Endothelial cell of umbilical vein (primary cell): ENCODE measurements at regions not wholly inside any gene's neighbourhood (a gene's known extent, or its start where the extent isn't known, plus 50 kb on each side); places are given as distances from the start of the nearest gene placed in this dataset.
"Not testable (repeated sequence)": the region's sequence is repeated elsewhere in the genome, so short reads cannot be mapped to it uniquely, and the experiment has no call there.

Experiments
- BruUV-seq: library from RNA; stranded (reverse); fragments of 400-500 nt; replicated peaks from 2 replicates; lab custom pipeline; 2021; lab: Mats Ljungman, UMichigan
- CTCF ChIA-PET: fragments of 300-600, 350-600 bp; sonication (Branson Sonifier 250); formaldehyde crosslinking; loops from one replicate; lab custom pipeline; 2021; ENCODE audit warnings: antibody characterized with exemption, inconsistent platforms; lab: Charles Lee
- POLR2A ChIA-PET: fragments of 300-600, 350-600 bp; sonication (Branson Sonifier 250); formaldehyde crosslinking; loops from one replicate; lab custom pipeline; 2021; ENCODE audit warnings: antibody characterized with exemption, inconsistent platforms; lab: Charles Lee
- DNase-seq: peaks from one replicate; pipeline ENCODE4 v3.0.0-alpha.2; 2011; ENCODE audit warnings: low read depth, low spot score
- FAIRE-seq: peaks from 2 replicates; lab custom pipeline; 2011; peaks lifted over from hg19 to GRCh38; lab: Jason Lieb, UNC
- H2AFZ ChIP-seq: 2 replicates; pipeline ENCODE4 v1.6.0; 2012; ENCODE audit warnings: low read depth, low read length, control low read depth, inconsistent platforms
- H3K27ac ChIP-seq: 2 replicates; pipeline ENCODE4 v1.5.1; 2011; ENCODE audit warnings: low read depth, mild to moderate bottlenecking, control low read depth, low read length, moderate library complexity; ENCODE audit not compliant: insufficient read depth
- H3K27me3 ChIP-seq, 2 experiments: 2 replicates each; pipeline versions ENCODE4 v1.6.0 to v1.6.1; 2011; ENCODE audit warnings: low read length in 2 of 2, mixed read lengths in 1 of 2; ENCODE audit not compliant: control insufficient read depth in 2 of 2, insufficient read depth in 2 of 2
- H3K36me3 ChIP-seq, 2 experiments: 2 replicates in 1 of 2; 3 replicates in 1 of 2; pipeline ENCODE4 v1.5.1; 2011; ENCODE audit warnings: low read length in 2 of 2, mild to moderate bottlenecking in 1 of 2, moderate library complexity in 1 of 2; ENCODE audit not compliant: control insufficient read depth in 2 of 2, insufficient read depth in 2 of 2; ENCODE audit errors: extremely low read depth in 1 of 2
- H3K4me1 ChIP-seq: 3 replicates; pipeline ENCODE4 v1.5.1; 2011; ENCODE audit warnings: mild to moderate bottlenecking, low read length; ENCODE audit not compliant: control insufficient read depth, insufficient read depth; ENCODE audit errors: extremely low read depth
- H3K4me2 ChIP-seq: 2 replicates; pipeline ENCODE4 v1.6.1; 2011; ENCODE audit warnings: low read length, control low read depth, mixed read lengths; ENCODE audit not compliant: insufficient read depth
- H3K4me3 ChIP-seq, 3 experiments: fragments of 200-600 bp in 1 of 3; sonication (generic), shearing (Covaris generic) in 1 of 3; replicated peaks in 1 of 3; 2 replicates each; pipeline ENCODE4 v1.5.1; 2011 to 2016; ENCODE audit warnings: control low read depth in 3 of 3, low read length in 3 of 3, mild to moderate bottlenecking in 2 of 3, inconsistent platforms in 1 of 3, low read depth in 1 of 3, moderate library complexity in 1 of 3; ENCODE audit not compliant: insufficient read depth in 1 of 3
- H3K79me2 ChIP-seq: 2 replicates; pipeline ENCODE4 v1.6.0; 2012; ENCODE audit warnings: low read length, inconsistent platforms; ENCODE audit not compliant: control insufficient read depth, insufficient read depth
- H3K9ac ChIP-seq: replicated peaks from 2 replicates; pipeline ENCODE3; 2011; ENCODE audit warnings: low read length, control low read depth; ENCODE audit not compliant: insufficient read depth; ENCODE audit errors: extremely low read depth
- H3K9me1 ChIP-seq: replicated peaks from 3 replicates; pipeline ENCODE4 v1.6.0; 2011; ENCODE audit warnings: mild to moderate bottlenecking, low read length; ENCODE audit not compliant: control insufficient read depth, insufficient read depth; ENCODE audit errors: extremely low read depth
- H3K9me3 ChIP-seq: replicated peaks from 2 replicates; pipeline ENCODE4 v1.5.1; 2012; ENCODE audit warnings: low read length, inconsistent platforms; ENCODE audit not compliant: control insufficient read depth, insufficient read depth
- H4K20me1 ChIP-seq: replicated peaks from 2 replicates; pipeline ENCODE3; 2011; ENCODE audit warnings: mild to moderate bottlenecking, low read length; ENCODE audit not compliant: control insufficient read depth, insufficient read depth; ENCODE audit errors: extremely low read depth
- EZH2 ChIP-seq: IDR thresholded peaks from 2 replicates; pipeline ENCODE4 v1.6.1; 2012; ENCODE audit warnings: borderline replicate concordance, low read depth, mild to moderate bottlenecking, moderate library complexity, low read length, inconsistent platforms; ENCODE audit not compliant: severe bottlenecking
- FOS ChIP-seq: IDR thresholded peaks from 2 replicates; pipeline ENCODE4 v1.6.1; 2011; ENCODE audit warnings: mild to moderate bottlenecking, low read length, moderate library complexity, borderline replicate concordance; ENCODE audit not compliant: insufficient read depth
- GATA2 ChIP-seq: IDR thresholded peaks from 2 replicates; pipeline ENCODE4 v1.7.0; 2011; ENCODE audit warnings: low read depth, mild to moderate bottlenecking, moderate library complexity, mixed read lengths, low read length; ENCODE audit not compliant: insufficient read length, insufficient read depth
- JUN ChIP-seq: IDR thresholded peaks from 2 replicates; pipeline ENCODE4 v1.6.1; 2011; ENCODE audit warnings: borderline replicate concordance, low read depth; ENCODE audit not compliant: insufficient read length, insufficient read depth
- MYC ChIP-seq: IDR thresholded peaks from one replicate; pipeline ENCODE4 v1.6.1; 2011; ENCODE audit warnings: mild to moderate bottlenecking, low read depth, low read length
- POLR2A ChIP-seq: IDR thresholded peaks from 2 replicates; pipeline ENCODE4 v1.6.1; 2012; ENCODE audit warnings: low read depth, mild to moderate bottlenecking, control low read depth, low read length
- POLR2AphosphoS5 ChIP-seq: IDR thresholded peaks from 2 replicates; pipeline ENCODE4 v1.6.1; 2012; ENCODE audit warnings: low read depth, mild to moderate bottlenecking, control low read depth, low read length, moderate library complexity; ENCODE audit not compliant: insufficient read depth
- dilution Hi-C: fragments of 300-500 bp; cut with MboI; formaldehyde crosslinking; loops from one replicate; pipeline ENCODE4 v1.15.0; 2019; ENCODE audit warnings: low sequenced_read_pairs; ENCODE audit not compliant: extremely low pct_ligation_motif_present
- intact Hi-C: fragments of 100-400 bp; cut with micrococcal nuclease; formaldehyde crosslinking; loops from one replicate; pipeline ENCODE4 v1.10.0; 2022
- TF ChIP-seq, protein P1 (sequence below), 2 donors: IDR thresholded peaks; 1 replicate in 1 of 2; 2 replicates in 1 of 2; pipeline ENCODE4 v1.5.1; 2011; ENCODE audit warnings: low read length in 2 of 2, mild to moderate bottlenecking in 2 of 2, moderate library complexity in 2 of 2, control low read depth in 1 of 2, inconsistent platforms in 1 of 2, low read depth in 1 of 2; ENCODE audit not compliant: insufficient read depth in 1 of 2; ENCODE audit errors: extremely low read depth in 1 of 2
- TF ChIP-seq, protein P2 (sequence below): IDR thresholded peaks from 2 replicates; pipeline ENCODE4 v1.6.1; 2011; ENCODE audit not compliant: insufficient read depth, insufficient read length

DNA sequence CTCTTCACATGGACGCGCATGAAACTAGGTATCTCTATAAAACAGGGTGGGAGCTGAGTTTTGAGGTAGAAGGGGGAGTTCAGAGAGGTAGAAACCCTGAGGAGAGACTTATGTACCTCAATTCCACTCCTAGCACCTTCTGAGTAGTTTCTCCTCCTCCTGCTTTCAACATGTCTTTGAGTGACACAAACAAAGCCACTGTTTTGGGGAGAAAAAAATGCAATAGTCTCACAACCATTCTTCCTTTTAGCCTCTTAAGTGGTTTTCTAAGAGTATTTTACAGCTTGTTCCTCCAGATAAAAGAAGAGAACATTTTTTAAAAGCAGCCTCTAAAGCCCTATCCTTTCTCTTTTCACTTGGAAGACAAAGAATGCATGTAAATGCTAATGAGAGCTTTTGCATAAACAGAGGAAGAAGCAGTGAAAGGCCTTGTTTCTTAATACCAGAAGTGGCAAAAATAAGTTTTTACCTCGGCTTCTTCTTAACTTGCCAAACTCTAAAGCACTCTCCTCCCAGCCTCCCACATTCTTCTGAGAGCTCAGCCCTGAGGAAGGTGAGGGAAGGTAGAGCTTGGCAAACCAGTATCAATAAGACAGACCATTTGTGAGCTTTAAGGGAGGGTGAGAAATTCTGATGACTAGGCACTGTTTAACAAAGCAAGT is 1304.4 kb upstream of the ACVR2A start:
- Histone ChIP-seq H3K4me1 (no peaks in the 10 kb centered on the region), H3K36me3 (no peaks in the 10 kb centered on the region), H3K27me3 (no peaks in the 10 kb centered on the region), H3K4me2 (no peak overlapping the region), H3K79me2 (no peaks in the 10 kb centered on the region), H3K4me3 (no peak overlapping the region), H3K9ac (no peak overlapping the region), H3K9me3 (no peaks in the 10 kb centered on the region), H2AFZ (no peak overlapping the region), H3K27ac (no peak overlapping the region), H4K20me1 (no peaks in the 10 kb centered on the region), H3K9me1 (no peaks in the 10 kb centered on the region)
- POLR2A ChIA-PET: no interaction called here
- CTCF ChIA-PET: interaction anchor here (2.7 kb wide), 1 partner anchor 17 kb away, joined by 9 read pairs; no protein-coding TSS in a partner anchor
- DNase-seq (peak; percentile 6), FAIRE-seq (no peak)
- no TSS peak for BruUV-seq
- no peak for TF ChIP-seq JUN
- no peak for TF ChIP-seq POLR2A
- no peak for TF ChIP-seq MYC
- TF ChIP-seq, protein P1, sequence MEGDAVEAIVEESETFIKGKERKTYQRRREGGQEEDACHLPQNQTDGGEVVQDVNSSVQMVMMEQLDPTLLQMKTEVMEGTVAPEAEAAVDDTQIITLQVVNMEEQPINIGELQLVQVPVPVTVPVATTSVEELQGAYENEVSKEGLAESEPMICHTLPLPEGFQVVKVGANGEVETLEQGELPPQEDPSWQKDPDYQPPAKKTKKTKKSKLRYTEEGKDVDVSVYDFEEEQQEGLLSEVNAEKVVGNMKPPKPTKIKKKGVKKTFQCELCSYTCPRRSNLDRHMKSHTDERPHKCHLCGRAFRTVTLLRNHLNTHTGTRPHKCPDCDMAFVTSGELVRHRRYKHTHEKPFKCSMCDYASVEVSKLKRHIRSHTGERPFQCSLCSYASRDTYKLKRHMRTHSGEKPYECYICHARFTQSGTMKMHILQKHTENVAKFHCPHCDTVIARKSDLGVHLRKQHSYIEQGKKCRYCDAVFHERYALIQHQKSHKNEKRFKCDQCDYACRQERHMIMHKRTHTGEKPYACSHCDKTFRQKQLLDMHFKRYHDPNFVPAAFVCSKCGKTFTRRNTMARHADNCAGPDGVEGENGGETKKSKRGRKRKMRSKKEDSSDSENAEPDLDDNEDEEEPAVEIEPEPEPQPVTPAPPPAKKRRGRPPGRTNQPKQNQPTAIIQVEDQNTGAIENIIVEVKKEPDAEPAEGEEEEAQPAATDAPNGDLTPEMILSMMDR (IDR thresholded peaks at IDR 0.05; ENCODE audit: extremely low read depth in 1 of 2, insufficient read depth in 1 of 2, low read depth in 1 of 2, low read length in 2 of 2): no peak
- TF ChIP-seq, protein P2, sequence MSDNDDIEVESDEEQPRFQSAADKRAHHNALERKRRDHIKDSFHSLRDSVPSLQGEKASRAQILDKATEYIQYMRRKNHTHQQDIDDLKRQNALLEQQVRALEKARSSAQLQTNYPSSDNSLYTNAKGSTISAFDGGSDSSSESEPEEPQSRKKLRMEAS: no peak
- no peak for TF ChIP-seq EZH2
- no peak for TF ChIP-seq GATA2
- TF ChIP-seq POLR2AphosphoS5: no peak
- TF ChIP-seq FOS: no peak
- dilution Hi-C loops: no loop called here
- intact Hi-C loops: no loop called here

DNA sequence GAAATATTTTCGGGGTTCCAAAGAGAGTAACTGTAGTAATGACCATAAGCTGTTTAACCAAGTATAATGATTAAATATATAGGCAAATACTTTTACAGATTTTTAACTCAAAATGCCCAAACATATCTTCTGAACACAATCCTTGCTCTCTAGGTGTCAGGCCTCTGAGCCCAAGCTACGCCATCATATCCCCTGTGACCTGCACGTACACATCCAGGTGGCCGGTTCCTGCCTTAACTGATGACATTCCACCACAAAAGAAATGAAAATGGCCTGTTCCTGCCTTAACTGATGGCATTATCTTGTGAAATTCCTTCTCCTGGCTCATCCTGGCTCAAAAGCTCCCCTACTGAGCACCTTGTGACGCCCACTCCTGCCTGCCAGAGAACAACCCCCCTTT is 1305.1 kb upstream of the ACVR2A start:
- H3K9me3 ChIP-seq, H2AFZ ChIP-seq, POLR2A ChIA-PET, DNase-seq, H3K36me3 ChIP-seq, H3K9ac ChIP-seq, H3K27ac ChIP-seq, BruUV-seq, FAIRE-seq, H3K4me1 ChIP-seq, H3K27me3 ChIP-seq, H3K79me2 ChIP-seq, dilution Hi-C loops, H3K4me2 ChIP-seq, intact Hi-C loops, H3K9me1 ChIP-seq, H3K4me3 ChIP-seq, H4K20me1 ChIP-seq: not testable (repeated sequence)
- CTCF ChIA-PET: interaction anchor here (2.7 kb wide), 1 partner anchor 16 kb away, joined by 9 read pairs; no protein-coding TSS in a partner anchor
